Transverse colon (tissue), 4 donors: ENCODE measurements at regions not wholly inside any gene's neighbourhood (a gene's known extent, or its start where the extent isn't known, plus 50 kb on each side); places are given as distances from the start of the nearest gene placed in this dataset.

ENCODE experiments used
- CTCF ChIP-seq, 5 experiments: fragments of 200-600 bp in 3 of 5; fragments of 450-650 bp in 2 of 5; sonication (generic) in 3 of 5; IDR thresholded peaks; 1 replicate in 2 of 5; 2 replicates in 3 of 5; pipeline ENCODE4 v1.5.1; 2016 to 2017; ENCODE audit warnings: antibody characterized with exemption in 5 of 5, inconsistent platforms in 3 of 5, mild to moderate bottlenecking in 2 of 5, moderate library complexity in 1 of 5
- EP300 ChIP-seq: sonication (generic); formaldehyde crosslinking; IDR thresholded peaks from one replicate; pipeline ENCODE4 v1.6.1; 2017; ENCODE audit warnings: antibody characterized with exemption, low read depth
- POLR2A ChIP-seq: fragments of 450-650 bp; IDR thresholded peaks from one replicate; pipeline ENCODE4 v1.6.1; 2016; ENCODE audit warnings: antibody characterized with exemption, mild to moderate bottlenecking, moderate library complexity
- POLR2AphosphoS5 ChIP-seq, 3 donors: sonication (generic); formaldehyde crosslinking; IDR thresholded peaks; one replicate each; pipeline ENCODE4 v1.6.1; 2016; ENCODE audit warnings: antibody characterized with exemption in 3 of 3

DNA sequence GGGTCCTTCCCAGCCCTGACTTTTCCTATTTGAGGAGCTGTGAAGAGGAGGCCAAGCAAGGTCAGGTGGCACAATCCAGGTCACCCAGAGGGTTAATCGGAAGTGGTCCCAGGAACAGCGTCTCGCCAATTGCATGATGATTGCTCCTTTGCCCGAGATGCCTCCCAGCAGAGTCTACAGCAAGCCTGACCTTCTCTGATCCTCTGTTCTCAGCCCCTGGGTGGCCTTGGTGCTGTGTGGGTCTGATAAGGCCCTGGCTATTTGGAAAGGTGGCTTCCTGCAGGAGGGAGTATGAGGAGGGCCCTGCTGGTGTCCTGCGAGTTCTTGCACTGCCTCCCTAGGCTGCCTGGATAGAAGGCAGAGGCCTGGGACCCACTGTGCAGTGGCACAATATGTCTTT is 116.2 kb downstream of the FOXD2 start:
- TF ChIP-seq CTCF (IDR thresholded peaks at IDR 0.05) (no peak), EP300 (no peak), POLR2AphosphoS5 (IDR thresholded peaks at IDR 0.05) (no peak), POLR2A (no peak)
